ENCODE measurements at regions not wholly inside any gene's neighbourhood (a gene's known extent, or its start where the extent isn't known, plus 50 kb on each side); places are given as distances from the start of the nearest gene placed in this dataset.

- Histone ChIP-seq H3K27me3 (ENCODE audit: control insufficient read depth, insufficient read depth, low read length) (no peaks in the 10 kb centered on the region), H3K36me3 (ENCODE audit: control insufficient read depth, insufficient read depth, low read length) (no peaks in the 10 kb centered on the region), H3K4me2 (ENCODE audit: low read depth, low read length) (no peak overlapping the region), H3K56ac (ENCODE audit: extremely low read depth, insufficient read depth, low read length) (no peak overlapping the region), H3K18ac (ENCODE audit: low read depth, low read length) (no peak overlapping the region), H3K79me1 (ENCODE audit: low read depth in 1 of 2, low read length in 2 of 2) (no peaks in the 10 kb centered on the region), H4K5ac (ENCODE audit: low read depth, low read length) (no peak overlapping the region), H2AFZ (replicated peaks; ENCODE audit: low read length, poor library complexity) (no peak overlapping the region), H3K9me1 (ENCODE audit: insufficient read depth, low read length) (no peaks in the 10 kb centered on the region), H3K14ac (replicated peaks; ENCODE audit: low read depth, low read length) (no peak overlapping the region), H2AK5ac (ENCODE audit: low read depth, low read length) (no peak overlapping the region), H3K9me3 (ENCODE audit: control insufficient read depth, insufficient read depth, low read length) (no peaks in the 10 kb centered on the region), H4K20me1 (ENCODE audit: insufficient read depth, low read length) (no peaks in the 10 kb centered on the region), H2AK9ac (replicated peaks; ENCODE audit: low read depth, low read length, poor library complexity) (no peak overlapping the region), H4K8ac (ENCODE audit: low read depth in 2 of 2, low read length in 2 of 2) (no peak overlapping the region), H3K9ac (ENCODE audit: low read depth, low read length) (no peak overlapping the region), H3K27ac (ENCODE audit: insufficient read depth, low read length) (no peak overlapping the region), H3K23ac (ENCODE audit: low read depth, low read length) (no peak overlapping the region), H3K4me1 (ENCODE audit: control insufficient read depth, insufficient read depth, low read length) (no peaks in the 10 kb centered on the region), H2BK20ac (ENCODE audit: low read depth, low read length) (no peak overlapping the region), H3K4ac (ENCODE audit: low read depth, low read length) (no peak overlapping the region), H2BK5ac (ENCODE audit: low read depth, low read length, poor library complexity, severe bottlenecking) (no peak overlapping the region), H3K4me3 (ENCODE audit: insufficient read depth, low read depth, low read length) (no peak overlapping the region), H2BK15ac (ENCODE audit: low read depth, low read length) (no peak overlapping the region), H2BK120ac (ENCODE audit: low read depth, low read length) (no peak overlapping the region), H4K91ac (ENCODE audit: insufficient read depth, low read depth, low read length) (no peak overlapping the region)
- ChIA-PET CTCF (no interaction called here), POLR2A (ENCODE audit: unreplicated experiment) (no interaction called here)
- intact Hi-C loops (cut with micrococcal nuclease), result no loop called here
- no CpG with 5 or more reads among the region's 4 CpGs for WGBS, 2 experiments (ENCODE audit: extremely low coverage in 2 of 2, insufficient read length in 1 of 2)
- dilution Hi-C loops (cut with HindIII; ENCODE audit: low sequenced_read_pairs, unreplicated experiment), result no loop called here
- TF ChIP-seq RFX5 (IDR thresholded peaks at IDR 0.05; ENCODE audit: low read depth, low read length) (no peak), MAFK (IDR thresholded peaks at IDR 0.05; ENCODE audit: low read depth, low read length) (no peak), CTCF (conservative IDR thresholded peaks at IDR 0.05; ENCODE audit: low read depth, low read length) (no peak), MXI1 (IDR thresholded peaks at IDR 0.05; ENCODE audit: borderline replicate concordance, low read depth, low read length) (no peak), NFE2L2 (IDR thresholded peaks at IDR 0.05; ENCODE audit: low read depth, low read length) (no peak), ELK1 (IDR thresholded peaks at IDR 0.05; ENCODE audit: borderline replicate concordance, low read depth, low read length) (no peak), CHD1 (IDR thresholded peaks at IDR 0.05; ENCODE audit: low read depth, low read length) (no peak), RAD21 (IDR thresholded peaks at IDR 0.05; ENCODE audit: low read length) (no peak), BHLHE40 (IDR thresholded peaks at IDR 0.05; ENCODE audit: low read depth, low read length) (no peak), MAZ (IDR thresholded peaks at IDR 0.05; ENCODE audit: borderline replicate concordance, low read depth, low read length) (no peak), SMC3 (IDR thresholded peaks at IDR 0.05; ENCODE audit: low read depth, low read length) (no peak), RCOR1 (IDR thresholded peaks at IDR 0.05; ENCODE audit: insufficient replicate concordance, low read length) (no peak), CEBPB (IDR thresholded peaks at IDR 0.05; ENCODE audit: low read depth, low read length) (no peak), USF2 (IDR thresholded peaks at IDR 0.05; ENCODE audit: low read depth, low read length) (no peak), FOS (IDR thresholded peaks at IDR 0.05; ENCODE audit: low read depth, low read length) (no peak), POLR2A (IDR thresholded peaks at IDR 0.05; ENCODE audit: low read depth, low read length) (no peak)
- DNase-seq (no peak), ATAC-seq (ENCODE audit: low read depth) (no peak)
- in situ Hi-C loops (cut with MboI; ENCODE audit: low sequenced_read_pairs), result no loop called here
- BruUV-seq (replicated peaks), result no TSS peak
Measured at GRCh38 chr7:45324683-45325237, 167.2 kb downstream of the RAMP3 start.
